GM23248 (cell line): ENCODE measurements at regions not wholly inside any gene's neighbourhood (a gene's known extent, or its start where the extent isn't known, plus 50 kb on each side); places are given as distances from the start of the nearest gene placed in this dataset.

ENCODE experiments used
- DNase-seq: peaks from one replicate; pipeline ENCODE4 v3.0.0-alpha.2; 2015
- H2AFZ ChIP-seq: fragments of 200-600 bp; sonication (generic); 2 replicates; pipeline ENCODE4 v1.6.1; 2016; ENCODE audit warnings: antibody characterized with exemption
- H3F3A ChIP-seq: fragments of 200-600 bp; sonication (generic); 2 replicates; pipeline ENCODE4 v1.6.1; 2016; ENCODE audit warnings: mild to moderate bottlenecking, antibody characterized with exemption, mixed run types; ENCODE audit not compliant: insufficient read depth
- H3K27ac ChIP-seq: fragments of 200-600 bp; sonication (generic); 2 replicates; pipeline ENCODE4 v1.5.1; 2016; ENCODE audit warnings: mild to moderate bottlenecking
- H3K27me3 ChIP-seq: fragments of 200-600 bp; sonication (generic); replicated peaks from 2 replicates; pipeline ENCODE4 v1.6.1; 2016; ENCODE audit warnings: mild to moderate bottlenecking; ENCODE audit not compliant: insufficient read depth
- H3K36me3 ChIP-seq: fragments of 200-600 bp; sonication (generic); 2 replicates; pipeline ENCODE4 v1.6.1; 2016; ENCODE audit warnings: low read depth, mild to moderate bottlenecking
- H3K4me1 ChIP-seq: fragments of 200-600 bp; sonication (generic); 2 replicates; pipeline ENCODE4 v1.6.1; 2016; ENCODE audit warnings: mild to moderate bottlenecking; ENCODE audit not compliant: insufficient read depth
- H3K4me2 ChIP-seq: fragments of 200-600 bp; sonication (generic); one replicate; pipeline ENCODE4 v1.6.1; 2016; ENCODE audit warnings: mild to moderate bottlenecking; ENCODE audit not compliant: unreplicated experiment
- H3K4me3 ChIP-seq: fragments of 200-600 bp; sonication (generic); 2 replicates; pipeline ENCODE4 v1.5.1; 2016; ENCODE audit warnings: mild to moderate bottlenecking
- H3K79me2 ChIP-seq: fragments of 200-600 bp; sonication (generic); 2 replicates; pipeline ENCODE4 v1.6.1; 2016; ENCODE audit warnings: mild to moderate bottlenecking; ENCODE audit not compliant: insufficient read depth
- H3K9ac ChIP-seq: fragments of 200-600 bp; sonication (generic); 2 replicates; pipeline ENCODE4 v1.6.1; 2016; ENCODE audit warnings: mild to moderate bottlenecking
- H3K9me2 ChIP-seq: fragments of 200-600 bp; sonication (generic); 2 replicates; pipeline ENCODE4 v1.6.1; 2016; ENCODE audit warnings: mixed run types, mild to moderate bottlenecking, moderate library complexity; ENCODE audit not compliant: insufficient read depth
- H3K9me3 ChIP-seq: fragments of 200-600 bp; sonication (generic); one replicate; pipeline ENCODE4 v1.6.1; 2017; ENCODE audit warnings: low read depth
- H4K20me1 ChIP-seq: fragments of 200-600 bp; sonication (generic); 2 replicates; pipeline ENCODE4 v1.6.0; 2016; ENCODE audit not compliant: insufficient read depth
- EZH2 ChIP-seq: fragments of 200-600 bp; sonication (generic); IDR thresholded peaks from 2 replicates; pipeline ENCODE4 v1.6.1; 2018; ENCODE audit warnings: antibody characterized with exemption, mild to moderate bottlenecking; ENCODE audit not compliant: insufficient read depth, poor library complexity, severe bottlenecking
- EZH2phosphoT487 ChIP-seq: fragments of 200-600 bp; sonication (generic); IDR thresholded peaks from 2 replicates; pipeline ENCODE4 v1.6.1; 2018; ENCODE audit warnings: antibody characterized with exemption, moderate library complexity, mild to moderate bottlenecking, low read depth; ENCODE audit not compliant: insufficient read depth
- WGBS, 2 experiments: methylation state at CpG; one replicate each; pipeline ENCODE4 v1.1.6; 2015 to 2017; ENCODE audit warnings: low lambda C conversion rate in 2 of 2, low coverage in 1 of 2; ENCODE audit errors: missing lambda C conversion rate in 2 of 2; 5-methylcytosine and 5-hydroxymethylcytosine counted together
- in situ Hi-C: fragments of 300-500 bp; cut with MboI; formaldehyde crosslinking; loops from 2 replicates; pipeline ENCODE4 v1.15.0; 2020

DNA sequence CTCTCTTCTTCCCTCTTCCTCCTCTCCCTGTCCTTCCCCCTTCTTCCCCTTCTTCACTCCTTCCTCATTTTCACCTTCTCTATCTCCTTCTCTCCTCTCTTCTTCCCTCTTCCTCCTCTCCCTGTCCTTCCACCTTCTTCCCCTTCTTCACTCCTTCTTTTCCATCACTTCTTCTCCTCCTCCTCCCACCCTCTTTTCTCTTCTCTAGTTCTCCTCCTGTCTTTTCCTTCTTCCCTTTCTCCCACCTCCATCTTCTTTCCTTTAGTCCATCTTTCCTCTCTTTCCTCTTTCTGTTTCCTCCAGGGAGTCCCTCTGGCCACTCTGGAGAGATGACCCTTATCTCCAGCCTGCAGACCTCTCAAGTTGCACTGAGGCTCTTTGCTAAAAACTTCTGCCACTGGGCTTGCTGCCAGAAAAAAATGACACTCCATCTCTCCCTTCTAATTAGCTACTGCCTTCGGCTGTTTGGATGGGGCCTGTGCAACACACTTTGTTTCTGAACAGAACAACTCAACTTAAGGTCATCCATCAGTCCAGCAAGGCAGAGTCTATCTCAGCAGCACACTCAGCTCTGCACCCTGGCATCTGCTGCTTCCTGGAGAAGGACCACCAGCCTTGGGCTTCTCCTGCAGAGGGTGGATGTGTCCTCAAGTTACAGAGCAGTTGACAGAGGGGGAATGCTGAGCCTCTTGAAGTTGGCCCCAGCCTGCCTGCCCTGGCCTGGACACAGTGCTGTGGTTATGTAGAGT, 538.8 kb downstream of the MATN1 start:
- H2AFZ ChIP-seq: no peak overlapping the region
- 60 to 63% methylated on average over 1 of the region's 1 CpG for WGBS, 2 experiments
- in situ Hi-C loops: no loop called here

GRCh38 chr1:30183895-30184294, 539.5 kb downstream of the MATN1 start:
- no peak overlapping the region for H3K4me3 ChIP-seq
- H3K9ac ChIP-seq: no peak overlapping the region
- 41 to 54% methylated on average over 4 to 5 of the region's 5 CpGs for WGBS, 2 experiments
- H4K20me1 ChIP-seq: no peaks in the 10 kb centered on the region
- peaks cover 6% of the 10 kb centered on the region; the same call in 1 of the 2 replicates for H3K27me3 ChIP-seq
- no peaks in the 10 kb centered on the region for H3K9me3 ChIP-seq
- no peaks in the 10 kb centered on the region for H3F3A ChIP-seq
- no peaks in the 10 kb centered on the region for H3K9me2 ChIP-seq
- in situ Hi-C loops: no loop called here
- H3K79me2 ChIP-seq: no peaks in the 10 kb centered on the region
- H3K4me2 ChIP-seq: no peak overlapping the region
- TF ChIP-seq EZH2 (no peak), EZH2phosphoT487 (no peak)
- no peak for DNase-seq
- H3K36me3 ChIP-seq: no peaks in the 10 kb centered on the region
- no peaks in the 10 kb centered on the region for H3K4me1 ChIP-seq
- H3K27ac ChIP-seq: no peak overlapping the region
- no peak overlapping the region for H2AFZ ChIP-seq

More for the DNA sequence above, 538.8 kb downstream of the MATN1 start:
- Histone ChIP-seq H3K9me2 (no peaks in the 10 kb centered on the region), H3K9ac (no peak overlapping the region), H3K4me3 (no peak overlapping the region), H3K27me3 (peaks cover 6% of the 10 kb centered on the region; the same call in 1 of the 2 replicates), H3K4me1 (no peaks in the 10 kb centered on the region), H3K9me3 (no peaks in the 10 kb centered on the region), H3K27ac (no peak overlapping the region), H3K79me2 (no peaks in the 10 kb centered on the region), H3F3A (no peaks in the 10 kb centered on the region), H4K20me1 (no peaks in the 10 kb centered on the region), H3K4me2 (no peak overlapping the region), H3K36me3 (no peaks in the 10 kb centered on the region)
- TF ChIP-seq EZH2phosphoT487 (no peak), EZH2 (no peak)
- no peak for DNase-seq

GRCh38 chr1:30183006-30183405, 540.4 kb downstream of the MATN1 start:
- no peak overlapping the region for H3K27ac ChIP-seq
- H3K9ac ChIP-seq: no peak overlapping the region
- no peak overlapping the region for H3K4me2 ChIP-seq
- WGBS, 2 experiments: 35 to 47% methylated on average over 4 of the region's 4 CpGs
- no peaks in the 10 kb centered on the region for H3K9me3 ChIP-seq
- H3K79me2 ChIP-seq: no peaks in the 10 kb centered on the region
- no peak overlapping the region for H2AFZ ChIP-seq
- H3K4me3 ChIP-seq: no peak overlapping the region
- H3F3A ChIP-seq: no peaks in the 10 kb centered on the region
- no peak for TF ChIP-seq EZH2
- TF ChIP-seq EZH2phosphoT487: no peak
- DNase-seq: no peak
- H3K27me3 ChIP-seq: peaks cover 11% of the 10 kb centered on the region; the same call in 1 of the 2 replicates
- no peaks in the 10 kb centered on the region for H4K20me1 ChIP-seq
- H3K36me3 ChIP-seq: no peaks in the 10 kb centered on the region
- no peaks in the 10 kb centered on the region for H3K9me2 ChIP-seq
- in situ Hi-C loops: no loop called here
- H3K4me1 ChIP-seq: no peaks in the 10 kb centered on the region

DNA sequence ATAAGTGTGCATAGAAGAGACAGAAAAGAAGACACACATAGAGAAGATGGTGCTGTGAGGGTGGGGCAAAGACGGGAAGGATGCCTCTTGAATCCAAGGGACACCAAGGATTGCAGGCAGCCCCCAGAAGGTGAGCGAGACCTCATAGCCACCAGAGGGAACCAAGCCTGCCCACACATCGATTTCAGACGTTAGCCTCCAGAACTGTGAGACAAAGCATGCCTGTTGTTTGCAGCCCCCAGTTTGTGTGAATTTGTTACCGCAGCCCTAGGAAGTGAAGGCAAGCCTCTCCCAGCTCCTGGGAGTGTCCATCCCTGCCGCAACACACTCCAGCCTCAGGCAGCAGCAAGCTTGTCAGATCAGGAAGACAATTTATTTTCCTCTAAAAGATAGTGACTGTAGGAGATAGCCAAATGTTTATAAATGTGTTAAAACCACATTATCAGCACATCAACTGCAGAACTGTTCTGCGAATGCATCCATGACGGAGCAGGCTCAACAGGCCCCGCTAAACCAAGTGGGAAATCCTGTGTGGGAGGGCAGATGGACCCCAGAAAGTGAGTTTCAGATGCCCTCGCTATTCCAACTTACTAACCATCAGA, 543.3 kb downstream of the MATN1 start:
- Histone ChIP-seq H3F3A (no peaks in the 10 kb centered on the region), H3K9me3 (no peaks in the 10 kb centered on the region), H3K9me2 (no peaks in the 10 kb centered on the region), H3K36me3 (no peaks in the 10 kb centered on the region), H3K4me3 (no peak overlapping the region), H3K9ac (no peak overlapping the region), H2AFZ (no peak overlapping the region), H3K27ac (no peak overlapping the region), H3K4me1 (no peaks in the 10 kb centered on the region), H3K4me2 (no peak overlapping the region), H3K79me2 (no peaks in the 10 kb centered on the region), H4K20me1 (no peaks in the 10 kb centered on the region), H3K27me3 (peaks cover 11% of the 10 kb centered on the region; the same call in 1 of the 2 replicates)
- no peak for TF ChIP-seq EZH2phosphoT487
- no peak for TF ChIP-seq EZH2
- in situ Hi-C loops: no loop called here
- no peak for DNase-seq
- WGBS, 2 experiments: 39 to 49% methylated on average over 9 to 10 of the region's 10 CpGs
